HG02884 (cell line): ENCODE measurements at regions not wholly inside any gene's neighbourhood (a gene's known extent, or its start where the extent isn't known, plus 50 kb on each side); places are given as distances from the start of the nearest gene placed in this dataset.
A peak's percentile ranks its signal among the peaks of the same experiment; 100 is the strongest.

Experiments
- ATAC-seq: cut with Tn5 transposase; IDR thresholded peaks from one replicate; pipeline ENCODE4 v1.9.1; 2021; ENCODE audit warnings: mild to moderate bottlenecking, moderate library complexity; ENCODE audit not compliant: unreplicated experiment

DNA sequence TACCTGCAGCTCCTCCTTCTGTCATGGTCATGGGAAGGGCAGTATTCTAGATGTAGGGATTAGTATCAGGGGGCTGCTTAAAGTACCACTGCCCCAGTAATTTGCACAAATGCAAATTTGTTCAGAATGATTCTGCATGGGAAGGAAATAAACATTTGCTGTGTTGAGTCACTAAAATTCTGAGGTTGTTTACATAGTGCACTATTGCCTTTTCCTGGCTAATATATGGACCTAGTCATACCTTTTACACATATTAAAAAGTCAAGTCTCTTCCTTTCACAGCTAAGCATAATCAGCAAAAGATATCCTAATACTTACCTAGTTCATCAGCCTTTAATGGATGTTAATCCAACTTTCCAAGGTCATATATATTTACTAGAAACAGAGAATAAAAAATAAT lies 746.4 kb upstream of the NR2F2 start:
- no peak for ATAC-seq

DNA sequence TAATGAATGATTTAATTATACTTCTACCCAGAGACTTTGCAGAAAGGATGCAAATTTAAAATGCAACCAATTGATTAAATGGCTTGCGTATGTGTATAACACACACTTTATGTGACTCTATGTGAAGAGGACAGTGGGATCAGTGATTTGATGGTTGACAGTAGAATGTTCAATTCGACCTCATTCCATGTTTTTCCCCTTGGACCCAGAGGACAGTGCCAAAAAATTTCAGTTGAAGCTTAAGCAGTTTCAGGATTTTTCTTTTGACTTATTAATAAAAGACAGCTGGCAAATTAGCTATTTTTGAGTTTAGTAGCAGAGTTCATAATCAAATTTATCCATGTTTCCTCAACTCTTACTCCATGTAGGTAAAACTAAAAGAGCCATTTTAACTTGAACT lies 742.4 kb upstream of the NR2F2 start:
- ATAC-seq = no peak

- ATAC-seq = no peak
These were observed 739.9 kb upstream of the NR2F2 start for GRCh38 chr15:95590533-95591044.

GRCh38 chr15:95591270-95591669 lies 739.2 kb upstream of the NR2F2 start:
- ATAC-seq = no peak

DNA sequence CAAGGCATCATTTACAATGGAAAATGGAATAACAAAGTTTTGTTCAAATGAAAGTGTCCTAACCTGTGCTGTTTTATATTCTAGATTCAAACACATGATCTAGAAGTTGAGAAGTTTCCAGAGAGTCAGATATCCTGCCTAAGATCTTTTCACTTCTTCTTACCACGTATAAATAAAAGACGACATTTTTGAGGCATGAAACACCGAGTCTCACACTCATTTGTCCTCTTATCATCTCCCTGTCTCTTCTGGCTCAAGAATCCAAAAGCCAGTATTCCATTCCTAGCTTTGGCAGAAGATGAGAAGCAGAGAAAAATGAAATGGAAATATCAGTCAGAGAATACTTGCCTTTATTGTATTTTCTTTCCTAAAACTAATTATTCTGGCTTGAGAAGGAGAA lies 738.6 kb upstream of the NR2F2 start:
- no peak for ATAC-seq

GRCh38 chr15:95594496-95594895 lies 736.0 kb upstream of the NR2F2 start:
- no peak for ATAC-seq

- ATAC-seq = no peak
These were observed 734.7 kb upstream of the NR2F2 start for GRCh38 chr15:95595759-95596158.

DNA sequence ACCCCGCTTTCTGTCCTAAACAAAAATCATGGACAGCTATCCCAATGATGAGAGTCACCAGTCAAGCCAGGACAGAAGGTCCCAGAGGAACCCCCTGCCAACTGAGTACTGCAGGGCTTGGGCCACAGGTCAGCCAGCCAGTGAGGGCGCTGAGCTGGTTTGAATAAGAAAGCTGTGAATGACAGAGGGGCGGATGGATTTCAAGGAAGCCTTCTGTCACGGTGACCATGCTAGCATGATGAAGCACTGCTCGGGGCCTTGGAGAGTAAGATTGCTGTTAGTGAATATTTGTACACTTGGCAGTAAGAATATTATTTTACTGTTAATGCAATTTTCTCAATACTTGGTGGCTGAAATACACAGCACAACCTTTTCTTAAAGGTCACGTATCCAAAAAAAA lies 734.0 kb upstream of the NR2F2 start:
- ATAC-seq = no peak

DNA sequence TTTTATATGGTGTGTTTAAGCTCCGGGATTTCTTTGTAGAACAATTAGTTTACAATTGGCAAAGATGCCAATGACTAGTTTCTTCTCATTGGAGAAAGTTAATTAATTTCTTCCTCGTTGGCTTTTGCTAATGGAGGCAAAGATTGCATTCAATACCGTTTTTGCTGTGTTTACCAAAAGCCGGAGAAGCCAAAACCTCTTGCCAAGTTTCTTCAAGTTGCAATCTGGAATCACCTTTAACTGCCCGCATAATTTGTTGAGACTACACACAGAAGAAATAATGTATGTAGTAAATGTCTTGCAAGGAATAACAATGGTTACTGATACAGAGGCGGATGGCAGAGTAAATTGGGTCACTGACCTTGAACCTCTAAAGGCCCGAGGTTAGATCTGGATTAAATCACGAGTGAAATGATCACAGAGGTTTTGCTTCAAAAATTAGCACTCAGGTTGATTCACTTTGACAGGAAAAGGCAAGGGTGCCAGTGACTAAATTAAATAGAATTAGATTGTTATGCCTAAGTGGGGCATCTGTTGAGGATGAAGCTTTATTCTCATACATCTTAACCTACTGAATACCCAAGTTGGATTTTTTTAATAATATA lies 732.1 kb upstream of the NR2F2 start:
- no peak for ATAC-seq

GRCh38 chr15:95600367-95600766 lies 730.1 kb upstream of the NR2F2 start:
- ATAC-seq = no peak

- no peak for ATAC-seq
These were observed 729.6 kb upstream of the NR2F2 start for GRCh38 chr15:95600884-95601283.

GRCh38 chr15:95601525-95601924 lies 729.0 kb upstream of the NR2F2 start:
- ATAC-seq = no peak

DNA sequence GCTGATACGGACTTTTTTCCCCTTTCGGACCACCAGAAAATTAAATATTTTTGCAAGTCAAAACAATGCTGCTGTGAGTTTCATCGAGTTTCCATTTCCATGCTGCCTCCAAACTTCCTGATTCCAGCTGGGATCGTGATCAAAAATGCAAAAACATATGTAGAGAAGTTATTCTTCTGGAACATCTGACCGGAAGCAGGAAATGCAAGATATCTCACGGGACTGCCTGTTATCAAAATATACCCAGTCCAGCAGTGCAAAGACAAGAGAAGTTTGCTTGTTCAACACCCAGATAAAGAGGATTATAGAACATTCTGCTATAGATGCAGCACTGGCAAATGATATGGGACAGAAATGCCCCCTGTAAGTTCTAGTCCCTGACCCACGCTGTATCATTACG lies 726.7 kb upstream of the NR2F2 start:
- no peak for ATAC-seq

GRCh38 chr15:95604634-95605036 lies 725.9 kb upstream of the NR2F2 start:
- ATAC-seq = no peak

DNA sequence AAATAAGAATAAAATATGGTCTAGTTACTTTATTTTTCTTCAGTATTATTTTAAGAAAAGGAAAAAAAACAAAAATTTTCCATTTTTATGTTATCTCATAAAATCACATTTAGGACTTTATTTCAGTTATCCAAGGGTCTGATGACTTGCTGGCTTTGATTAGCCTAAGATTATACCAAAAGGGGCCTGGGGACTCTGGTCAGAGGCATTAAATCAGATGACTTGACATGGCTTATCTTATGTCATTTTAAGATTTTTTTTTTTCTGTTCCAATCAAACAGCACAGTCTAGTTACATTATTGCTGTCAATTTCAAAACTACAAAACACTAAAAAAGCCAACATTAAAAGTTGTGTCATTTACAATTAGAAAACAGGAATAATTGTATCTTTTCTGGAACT lies 725.4 kb upstream of the NR2F2 start:
- no peak for ATAC-seq

- ATAC-seq = no peak
These were observed 723.9 kb upstream of the NR2F2 start for GRCh38 chr15:95606551-95606950.

DNA sequence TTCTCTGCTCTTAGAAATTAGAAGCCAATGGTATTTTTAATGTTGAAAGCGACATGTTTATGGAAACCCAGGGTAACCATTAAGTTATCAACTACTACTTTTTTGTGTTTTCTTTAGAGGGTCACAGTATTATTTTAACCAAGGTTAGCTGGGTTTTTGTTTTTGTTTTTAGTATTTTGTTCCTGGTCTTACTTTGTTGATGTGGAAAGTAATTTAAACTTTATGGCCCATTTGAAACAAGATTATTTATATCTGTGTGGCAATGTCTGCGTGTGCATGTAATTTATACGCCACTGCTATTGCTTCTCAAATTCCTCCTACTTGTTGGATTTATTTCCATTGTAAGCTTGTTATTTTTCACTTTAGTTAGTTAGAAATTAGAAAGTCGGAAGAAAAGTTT lies 722.1 kb upstream of the NR2F2 start:
- ATAC-seq = no peak

DNA sequence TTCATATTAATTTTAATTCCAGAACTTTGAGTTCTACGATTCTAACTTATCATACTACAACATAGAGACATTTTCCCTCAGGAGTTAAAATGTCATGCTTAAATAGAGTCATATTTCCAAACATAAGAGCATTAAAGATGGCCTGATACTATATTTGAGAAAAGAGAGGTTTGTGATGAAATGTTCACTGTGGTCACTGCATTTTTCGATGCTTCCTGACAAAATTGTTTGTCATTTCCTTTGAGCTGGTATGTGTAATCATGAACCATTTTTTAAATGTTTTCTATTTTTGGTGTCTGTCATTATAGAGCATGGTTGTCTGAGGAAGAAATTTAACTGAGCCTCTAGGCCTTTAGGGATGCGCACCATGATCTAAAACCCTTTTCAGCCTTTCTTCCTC lies 721.4 kb upstream of the NR2F2 start:
- no peak for ATAC-seq

DNA sequence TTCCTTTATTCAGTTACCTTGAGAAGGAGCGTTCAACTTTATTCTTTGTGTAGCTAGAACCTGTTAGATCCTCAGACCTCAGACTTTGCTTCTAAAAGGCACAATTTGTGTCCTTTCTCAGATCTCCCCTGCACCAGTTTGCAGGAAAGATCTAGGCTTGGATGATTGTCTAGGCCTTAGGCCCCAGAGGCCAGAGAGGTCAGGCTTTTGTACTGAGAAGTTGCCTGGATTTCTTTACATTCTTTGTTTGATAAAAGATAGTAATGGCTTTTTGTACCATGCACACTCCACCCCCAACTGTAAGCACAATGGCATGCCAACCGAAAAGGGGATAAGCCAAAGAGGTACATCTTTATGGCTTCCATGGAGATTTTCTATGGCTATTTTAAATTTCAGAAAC lies 719.6 kb upstream of the NR2F2 start:
- ATAC-seq = no peak

GRCh38 chr15:95615436-95615835 lies 715.1 kb upstream of the NR2F2 start:
- no peak for ATAC-seq

DNA sequence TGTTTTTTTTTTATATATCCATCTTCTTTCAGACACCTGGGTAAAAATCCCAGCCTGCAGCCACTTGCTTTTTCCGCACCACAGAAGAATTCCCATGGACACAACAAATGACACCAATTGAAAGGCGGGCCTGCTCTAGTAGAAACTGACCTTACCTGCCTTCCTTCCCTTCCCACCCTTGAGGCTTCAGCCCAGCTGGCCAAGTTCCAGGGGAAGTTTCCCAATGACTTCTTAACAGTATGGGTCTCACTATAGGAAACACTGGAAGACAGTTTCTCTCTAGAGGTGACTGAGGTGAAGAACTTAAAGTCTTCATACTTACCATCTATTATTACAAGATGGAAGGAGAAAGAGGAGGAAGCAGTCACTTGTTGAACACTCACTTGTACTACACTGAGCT lies 714.2 kb upstream of the NR2F2 start:
- no peak for ATAC-seq

- peak; percentile 89 for ATAC-seq
These were observed 709.4 kb upstream of the NR2F2 start for GRCh38 chr15:95620934-95621579.

DNA sequence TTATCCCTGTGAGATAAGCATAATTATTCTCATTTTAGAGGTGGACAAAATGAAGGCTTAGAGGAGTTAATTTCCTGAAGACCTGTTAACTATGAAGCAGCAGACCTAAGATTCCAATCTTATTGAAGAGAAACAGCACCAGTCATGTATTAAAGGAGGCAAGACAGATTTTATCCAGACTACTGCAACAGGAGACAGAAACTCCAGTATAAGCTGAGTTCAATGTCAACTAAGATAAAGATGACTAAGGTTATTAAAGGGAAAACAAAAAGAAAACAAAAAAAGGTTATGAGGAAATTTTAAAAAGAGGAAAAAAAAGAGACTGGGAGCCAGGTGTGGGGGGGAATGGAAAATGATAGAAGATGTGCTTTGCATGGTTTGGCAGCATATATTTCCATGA lies 707.7 kb upstream of the NR2F2 start:
- no peak for ATAC-seq
